ENCODE measurements at regions not wholly inside any gene's neighbourhood (a gene's known extent, or its start where the extent isn't known, plus 50 kb on each side); places are given as distances from the start of the nearest gene placed in this dataset.

DNA sequence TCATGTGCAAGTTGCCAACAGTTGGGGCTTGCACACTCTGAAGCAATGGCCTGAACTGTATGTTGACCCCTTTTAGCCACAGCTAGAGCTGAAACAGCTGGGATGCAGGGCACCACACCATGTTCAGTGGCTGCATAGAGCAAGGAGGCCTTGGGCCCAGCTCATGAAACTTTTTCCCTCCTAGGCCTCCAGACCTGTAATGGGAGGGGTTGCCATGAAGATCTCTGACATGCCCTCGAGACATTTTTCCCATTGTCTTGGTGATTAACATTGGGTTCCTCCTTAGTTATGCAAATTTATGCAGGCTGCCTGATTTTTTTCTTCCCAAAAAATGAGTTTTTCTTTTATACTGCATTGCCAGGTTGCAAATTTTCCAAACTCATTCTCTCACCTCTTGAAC lies 165.1 kb upstream of the PRR20A start:
- DNase-seq (ENCODE audit: low read depth): no peak
- TF ChIP-seq CTCF (conservative IDR thresholded peaks at IDR 0.05; ENCODE audit: control insufficient read depth, insufficient read depth, low read depth, low read length): no peak
- no peak overlapping the region for H3K4me3 ChIP-seq (ENCODE audit: control insufficient read depth, low read depth, low read length)

DNA sequence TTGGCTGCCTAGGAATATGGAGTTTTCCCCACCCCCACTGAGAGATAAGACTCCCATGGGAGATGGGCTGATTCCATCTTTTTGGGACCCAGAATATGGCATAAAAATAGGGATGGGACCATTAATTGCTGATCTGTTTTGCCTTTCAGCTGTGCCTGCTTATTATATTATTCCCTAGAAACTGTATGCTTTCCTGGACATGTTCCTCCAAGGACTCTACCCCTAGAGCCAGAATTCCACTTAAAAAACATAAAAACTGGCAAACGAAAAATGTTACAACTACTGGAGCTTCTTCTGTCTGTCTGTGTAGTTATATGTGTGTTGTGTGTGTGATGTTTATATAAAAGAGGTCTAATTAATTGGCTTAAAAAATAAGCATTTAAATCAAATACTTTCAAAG lies 159.9 kb upstream of the PRR20A start:
- DNase-seq (ENCODE audit: low read depth): no peak
- no peak for TF ChIP-seq CTCF (conservative IDR thresholded peaks at IDR 0.05; ENCODE audit: control insufficient read depth, insufficient read depth, low read depth, low read length)
- no peak overlapping the region for H3K4me3 ChIP-seq (ENCODE audit: control insufficient read depth, low read depth, low read length)

GRCh38 chr13:56986121-56986520 lies 154.6 kb upstream of the PRR20A start:
- no peak overlapping the region for H3K4me3 ChIP-seq (ENCODE audit: control insufficient read depth, low read depth, low read length)
- TF ChIP-seq CTCF (conservative IDR thresholded peaks at IDR 0.05; ENCODE audit: control insufficient read depth, insufficient read depth, low read depth, low read length): no peak
- DNase-seq (ENCODE audit: low read depth): no peak

- no peak overlapping the region for H3K4me3 ChIP-seq (ENCODE audit: control insufficient read depth, low read depth, low read length)
- TF ChIP-seq CTCF (conservative IDR thresholded peaks at IDR 0.05; ENCODE audit: control insufficient read depth, insufficient read depth, low read depth, low read length): no peak
- no peak for DNase-seq (ENCODE audit: low read depth)
Observed at GRCh38 chr13:56988543-56988942, 152.2 kb upstream of the PRR20A start.

GRCh38 chr13:57003682-57004081 lies 137.0 kb upstream of the PRR20A start:
- no peak overlapping the region for H3K4me3 ChIP-seq (ENCODE audit: control insufficient read depth, low read depth, low read length)
- no peak for TF ChIP-seq CTCF (conservative IDR thresholded peaks at IDR 0.05; ENCODE audit: control insufficient read depth, insufficient read depth, low read depth, low read length)
- DNase-seq (ENCODE audit: low read depth): no peak

DNA sequence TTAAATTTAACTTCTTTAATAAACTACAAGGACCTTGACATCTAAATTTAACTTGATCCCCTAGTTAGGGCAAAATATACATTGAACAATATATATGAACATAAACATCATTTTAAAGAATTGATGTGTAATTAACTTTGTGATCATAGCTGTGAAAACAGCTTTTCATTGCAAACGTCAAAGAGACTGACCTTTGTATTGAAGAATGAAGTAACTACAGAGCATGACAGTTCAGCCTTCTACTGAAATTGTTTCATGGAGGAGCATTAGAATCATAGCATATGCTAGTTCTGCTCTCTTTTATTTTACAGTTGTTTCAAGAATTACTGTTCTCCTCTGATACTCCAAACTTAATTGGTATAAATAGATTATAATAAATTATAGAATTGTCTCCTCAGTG lies 123.4 kb upstream of the PRR20A start:
- no peak overlapping the region for H3K4me3 ChIP-seq (ENCODE audit: control insufficient read depth, low read depth, low read length)
- TF ChIP-seq CTCF (conservative IDR thresholded peaks at IDR 0.05; ENCODE audit: control insufficient read depth, insufficient read depth, low read depth, low read length): no peak
- DNase-seq (ENCODE audit: low read depth): no peak

DNA sequence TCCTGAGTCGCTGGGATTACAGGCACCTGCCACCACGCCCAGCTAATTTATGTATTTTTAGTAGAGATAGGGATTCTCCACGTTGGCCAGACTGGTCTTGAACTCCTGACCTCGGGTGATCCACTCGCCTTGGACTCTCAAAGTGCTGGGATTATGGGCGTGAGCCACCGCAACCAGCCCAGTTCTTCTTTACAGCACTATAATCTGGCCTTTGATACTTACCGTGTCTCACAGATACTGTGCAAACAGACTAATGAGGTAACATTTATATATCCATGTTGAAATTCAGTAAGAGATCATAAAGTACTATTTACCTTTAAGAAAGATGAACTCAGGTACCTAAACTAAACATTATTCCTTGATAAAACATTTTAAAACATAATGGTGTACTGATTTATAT lies 121.8 kb upstream of the PRR20A start:
- no peak overlapping the region for H3K4me3 ChIP-seq (ENCODE audit: control insufficient read depth, low read depth, low read length)
- DNase-seq (ENCODE audit: low read depth): no peak
- no peak for TF ChIP-seq CTCF (conservative IDR thresholded peaks at IDR 0.05; ENCODE audit: control insufficient read depth, insufficient read depth, low read depth, low read length)

All from fibroblast of mammary gland (primary cell).